SK-N-MC (cell line): ENCODE measurements at regions not wholly inside any gene's neighbourhood (a gene's known extent, or its start where the extent isn't known, plus 50 kb on each side); places are given as distances from the start of the nearest gene placed in this dataset.

Experiments
- DNase-seq: peaks from one replicate; pipeline ENCODE4 v3.0.0-alpha.2; 2011; ENCODE audit warnings: low read depth, low spot score
- H3K27ac ChIP-seq: fragments of 200-600 bp; sonication (generic); 2 replicates; pipeline ENCODE4 v1.5.1; 2016; ENCODE audit warnings: mixed run types
- H3K36me3 ChIP-seq: fragments of 200-600 bp; sonication (generic); 2 replicates; pipeline ENCODE4 v1.6.1; 2017; ENCODE audit warnings: antibody characterized with exemption, low read length, mixed read lengths; ENCODE audit not compliant: insufficient read depth
- H3K4me3 ChIP-seq: fragments of 200-600 bp; sonication (generic); 2 replicates; pipeline ENCODE4 v1.5.1; 2016
- H3K9ac ChIP-seq: fragments of 200-600 bp; sonication (generic); 2 replicates; pipeline ENCODE4 v1.8.0; 2017; ENCODE audit warnings: mixed run types, mixed read lengths; ENCODE audit not compliant: insufficient read length
- H3K9me3 ChIP-seq: fragments of 200-600 bp; sonication (generic); 2 replicates; pipeline ENCODE4 v1.6.1; 2017; ENCODE audit warnings: low read depth, mild to moderate bottlenecking, antibody characterized with exemption, low read length, moderate library complexity, mixed read lengths
- EZH2 ChIP-seq: fragments of 200-600 bp; sonication (generic); IDR thresholded peaks from one replicate; pipeline ENCODE4 v1.6.1; 2017; ENCODE audit warnings: antibody characterized with exemption
- FOXP2 ChIP-seq: optimal IDR thresholded peaks from 2 replicates; pipeline ENCODE3; 2011; ENCODE audit warnings: mild to moderate bottlenecking, moderate library complexity; ENCODE audit not compliant: insufficient read depth; ENCODE audit errors: extremely low read length, control extremely low read depth
- POLR2AphosphoS5 ChIP-seq: IDR thresholded peaks from 2 replicates; pipeline ENCODE4 v1.6.1; 2012; ENCODE audit warnings: mild to moderate bottlenecking, low read depth, low read length, borderline replicate concordance

DNA sequence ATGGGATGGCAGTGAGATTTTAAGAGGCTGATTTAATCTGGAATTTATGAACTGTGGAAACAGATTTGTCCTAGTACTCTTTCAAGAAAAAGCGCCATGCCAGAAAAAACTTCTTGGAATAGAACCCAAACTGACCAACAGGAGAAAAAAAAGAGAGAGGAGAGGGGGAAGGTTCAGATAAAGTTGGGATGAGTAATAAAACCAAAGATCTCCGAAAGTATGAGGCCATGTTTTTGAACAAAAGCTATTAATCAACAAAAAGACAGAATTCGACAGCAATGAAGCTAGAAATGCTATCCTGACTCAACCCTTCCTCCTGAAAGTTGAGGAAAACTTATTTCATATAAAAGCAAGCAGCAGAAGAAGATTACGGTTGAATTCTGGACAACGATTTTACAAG, 135.5 kb downstream of the CEMIP2 start:
- no peak overlapping the region for H3K4me3 ChIP-seq
- no peaks in the 10 kb centered on the region for H3K36me3 ChIP-seq
- no peak overlapping the region for H3K27ac ChIP-seq
- H3K9ac ChIP-seq = no peak overlapping the region
- no peaks in the 10 kb centered on the region for H3K9me3 ChIP-seq
- DNase-seq = no peak
- TF ChIP-seq FOXP2 = no peak
- TF ChIP-seq POLR2AphosphoS5 = no peak
- no peak for TF ChIP-seq EZH2

- H3K9me3 ChIP-seq = no peaks in the 10 kb centered on the region
- no peak overlapping the region for H3K9ac ChIP-seq
- no peak for TF ChIP-seq FOXP2
- TF ChIP-seq POLR2AphosphoS5 = no peak
- no peak for TF ChIP-seq EZH2
- H3K27ac ChIP-seq = no peak overlapping the region
- no peak overlapping the region for H3K4me3 ChIP-seq
- H3K36me3 ChIP-seq = no peaks in the 10 kb centered on the region
- DNase-seq = no peak
Observed at GRCh38 chr9:71630377-71630995, 137.8 kb downstream of the CEMIP2 start.

- Histone ChIP-seq H3K36me3 (no peaks in the 10 kb centered on the region), H3K27ac (no peak overlapping the region), H3K9ac (no peak overlapping the region), H3K4me3 (no peak overlapping the region), H3K9me3 (no peaks in the 10 kb centered on the region)
- TF ChIP-seq POLR2AphosphoS5 = no peak
- no peak for TF ChIP-seq EZH2
- TF ChIP-seq FOXP2 = no peak
- DNase-seq = no peak
Observed at GRCh38 chr9:71629578-71630215, 138.6 kb downstream of the CEMIP2 start.

- no peak for DNase-seq
- H3K4me3 ChIP-seq = no peak overlapping the region
- TF ChIP-seq FOXP2 (no peak), POLR2AphosphoS5 (no peak), EZH2 (no peak)
- H3K27ac ChIP-seq = no peak overlapping the region
- H3K9ac ChIP-seq = no peak overlapping the region
- no peaks in the 10 kb centered on the region for H3K36me3 ChIP-seq
- H3K9me3 ChIP-seq = no peaks in the 10 kb centered on the region
Observed at GRCh38 chr9:71628247-71628646, 140.1 kb downstream of the CEMIP2 start.

DNA sequence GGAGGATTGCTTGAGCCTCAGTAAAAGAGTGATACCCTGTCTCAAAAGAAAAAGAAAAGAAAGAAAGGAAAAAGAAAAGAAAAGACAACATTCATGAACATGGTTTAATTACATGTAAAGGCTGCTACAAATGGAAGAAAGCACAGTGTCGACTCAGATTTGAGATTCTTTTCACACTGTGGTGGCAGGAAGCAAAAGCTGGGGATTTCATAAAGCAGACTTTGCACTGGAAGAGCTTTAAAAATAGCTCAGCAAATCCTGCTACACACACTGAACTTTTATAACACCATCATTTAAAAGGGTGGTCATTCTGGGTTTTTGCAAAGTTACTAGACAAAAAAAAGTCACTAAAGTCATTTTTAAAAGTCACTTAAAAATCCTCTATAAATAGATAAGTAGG, 140.8 kb downstream of the CEMIP2 start:
- Histone ChIP-seq H3K27ac (no peak overlapping the region), H3K36me3 (no peaks in the 10 kb centered on the region), H3K9ac (no peak overlapping the region), H3K4me3 (no peak overlapping the region), H3K9me3 (no peaks in the 10 kb centered on the region)
- no peak for DNase-seq
- no peak for TF ChIP-seq POLR2AphosphoS5
- TF ChIP-seq EZH2 = no peak
- no peak for TF ChIP-seq FOXP2

GRCh38 chr9:71626395-71626794, 141.9 kb downstream of the CEMIP2 start:
- Histone ChIP-seq H3K36me3 (no peaks in the 10 kb centered on the region), H3K9me3 (no peaks in the 10 kb centered on the region), H3K4me3 (no peak overlapping the region), H3K9ac (no peak overlapping the region), H3K27ac (no peak overlapping the region)
- TF ChIP-seq EZH2 = no peak
- no peak for TF ChIP-seq FOXP2
- DNase-seq = no peak

DNA sequence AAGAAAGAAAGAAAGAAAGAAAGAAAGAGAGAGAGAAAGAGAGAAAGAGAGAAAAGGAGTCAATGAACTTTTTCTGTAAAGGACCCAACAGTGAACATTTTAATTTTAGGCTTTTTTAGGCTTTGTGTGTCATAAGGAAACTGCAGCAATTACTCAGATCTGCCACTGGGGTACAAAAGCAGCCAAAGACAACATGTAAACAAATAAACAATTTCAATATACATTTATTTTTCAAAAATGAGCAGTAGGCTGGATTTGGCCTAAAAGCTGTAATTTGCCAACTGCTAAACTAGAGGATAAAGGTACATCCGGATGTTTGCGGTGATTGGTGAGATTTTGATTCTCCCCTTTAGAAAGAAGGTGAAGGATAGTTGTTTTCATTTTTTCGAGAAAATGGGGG, 143.6 kb downstream of the CEMIP2 start:
- Histone ChIP-seq H3K9ac (no peak overlapping the region), H3K4me3 (no peak overlapping the region), H3K36me3 (no peaks in the 10 kb centered on the region), H3K9me3 (no peaks in the 10 kb centered on the region), H3K27ac (no peak overlapping the region)
- DNase-seq = no peak
- no peak for TF ChIP-seq EZH2
- no peak for TF ChIP-seq POLR2AphosphoS5

GRCh38 chr9:71620746-71621145, 147.6 kb downstream of the CEMIP2 start:
- H3K27ac ChIP-seq = no peak overlapping the region
- TF ChIP-seq EZH2 (no peak), POLR2AphosphoS5 (no peak)

DNA sequence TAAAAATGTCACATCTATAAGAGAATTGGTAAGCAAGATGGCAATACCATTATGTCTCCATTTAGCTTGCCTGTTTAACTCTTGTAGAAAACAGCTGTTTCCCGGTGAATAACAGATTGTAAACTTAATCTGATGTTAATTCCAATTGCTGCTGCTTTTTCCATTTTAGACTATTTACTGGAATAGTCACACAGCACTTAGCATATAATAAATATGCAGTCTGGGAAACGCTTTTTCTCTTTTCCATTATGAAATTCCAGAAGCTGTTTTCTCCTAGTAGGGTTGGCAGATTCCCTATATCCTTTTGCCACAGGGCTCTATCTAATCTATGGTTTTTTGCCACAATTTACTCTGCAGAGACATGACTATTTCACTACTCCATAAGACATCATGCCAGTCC, 148.0 kb downstream of the CEMIP2 start:
- Histone ChIP-seq H3K9me3 (no peaks in the 10 kb centered on the region), H3K9ac (no peak overlapping the region), H3K4me3 (no peak overlapping the region), H3K36me3 (no peaks in the 10 kb centered on the region), H3K27ac (no peak overlapping the region)
- TF ChIP-seq EZH2 (no peak), FOXP2 (no peak), POLR2AphosphoS5 (no peak)
- DNase-seq = no peak

More at GRCh38 chr9:71620746-71621145, 147.6 kb downstream of the CEMIP2 start:
- Histone ChIP-seq H3K4me3 (no peak overlapping the region), H3K9ac (no peak overlapping the region), H3K9me3 (no peaks in the 10 kb centered on the region), H3K36me3 (no peaks in the 10 kb centered on the region)
- DNase-seq = no peak

GRCh38 chr9:71619926-71620325, 148.4 kb downstream of the CEMIP2 start:
- TF ChIP-seq EZH2 (no peak), FOXP2 (no peak), POLR2AphosphoS5 (no peak)
- no peak for DNase-seq
- Histone ChIP-seq H3K36me3 (no peaks in the 10 kb centered on the region), H3K9me3 (no peaks in the 10 kb centered on the region), H3K4me3 (no peak overlapping the region), H3K9ac (no peak overlapping the region), H3K27ac (no peak overlapping the region)
